DOHH2 (cell line): ENCODE measurements at regions not wholly inside any gene's neighbourhood (a gene's known extent, or its start where the extent isn't known, plus 50 kb on each side); places are given as distances from the start of the nearest gene placed in this dataset.

Experiments used
- CTCF ChIP-seq: fragments of 200-600 bp; sonication (generic); IDR thresholded peaks from one replicate; pipeline ENCODE4 v1.5.1; 2014; ENCODE audit warnings: antibody characterized with exemption, mild to moderate bottlenecking, low read depth, low read length; ENCODE audit not compliant: poor library complexity, severe bottlenecking
- EZH2phosphoT487 ChIP-seq: fragments of 200-600 bp; sonication (generic); IDR thresholded peaks from 2 replicates; pipeline ENCODE4 v1.6.1; 2017; ENCODE audit warnings: borderline replicate concordance, mild to moderate bottlenecking, antibody characterized with exemption, low read length, moderate library complexity, mixed read lengths

DNA sequence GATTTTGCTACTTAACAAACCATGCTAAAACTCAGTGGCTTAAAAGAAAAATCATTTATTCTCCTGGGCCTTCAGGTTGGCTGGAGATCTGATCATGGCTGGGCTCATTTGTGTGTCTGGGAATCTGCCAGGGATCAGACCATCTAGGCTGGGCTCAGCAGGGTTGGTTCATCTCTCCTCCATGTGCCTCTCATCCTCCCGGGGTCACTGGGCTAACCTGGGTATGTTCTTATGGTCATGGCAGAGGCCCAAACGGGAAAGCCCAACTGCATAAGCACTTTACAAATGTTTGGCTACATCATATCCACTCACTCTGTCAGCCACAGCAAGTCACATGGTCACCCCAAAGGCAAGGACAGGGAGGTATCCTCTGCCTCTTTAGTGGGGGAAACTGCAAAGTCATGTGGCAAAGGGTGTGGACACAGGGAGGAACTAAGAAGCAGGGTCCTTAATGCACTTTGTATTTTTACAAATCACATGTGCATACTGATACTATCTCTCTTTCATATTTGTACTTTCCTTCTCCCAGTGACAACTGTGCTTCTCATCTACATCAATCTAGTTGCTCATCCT, 231.4 kb downstream of the BUB3 start:
- TF ChIP-seq CTCF = no peak
- no peak for TF ChIP-seq EZH2phosphoT487
